Hematopoietic multipotent progenitor cell treated with erythropoietin and hydrocortisone succinate and interleukin-3 and kit ligand, for 17 days (in vitro differentiated cells): ENCODE measurements at regions not wholly inside any gene's neighbourhood (a gene's known extent, or its start where the extent isn't known, plus 50 kb on each side); places are given as distances from the start of the nearest gene placed in this dataset.

Experiments used
- DNase-seq: peaks from one replicate; pipeline ENCODE4 v3.0.0-alpha.2; 2015; ENCODE audit warnings: low spot score

DNA sequence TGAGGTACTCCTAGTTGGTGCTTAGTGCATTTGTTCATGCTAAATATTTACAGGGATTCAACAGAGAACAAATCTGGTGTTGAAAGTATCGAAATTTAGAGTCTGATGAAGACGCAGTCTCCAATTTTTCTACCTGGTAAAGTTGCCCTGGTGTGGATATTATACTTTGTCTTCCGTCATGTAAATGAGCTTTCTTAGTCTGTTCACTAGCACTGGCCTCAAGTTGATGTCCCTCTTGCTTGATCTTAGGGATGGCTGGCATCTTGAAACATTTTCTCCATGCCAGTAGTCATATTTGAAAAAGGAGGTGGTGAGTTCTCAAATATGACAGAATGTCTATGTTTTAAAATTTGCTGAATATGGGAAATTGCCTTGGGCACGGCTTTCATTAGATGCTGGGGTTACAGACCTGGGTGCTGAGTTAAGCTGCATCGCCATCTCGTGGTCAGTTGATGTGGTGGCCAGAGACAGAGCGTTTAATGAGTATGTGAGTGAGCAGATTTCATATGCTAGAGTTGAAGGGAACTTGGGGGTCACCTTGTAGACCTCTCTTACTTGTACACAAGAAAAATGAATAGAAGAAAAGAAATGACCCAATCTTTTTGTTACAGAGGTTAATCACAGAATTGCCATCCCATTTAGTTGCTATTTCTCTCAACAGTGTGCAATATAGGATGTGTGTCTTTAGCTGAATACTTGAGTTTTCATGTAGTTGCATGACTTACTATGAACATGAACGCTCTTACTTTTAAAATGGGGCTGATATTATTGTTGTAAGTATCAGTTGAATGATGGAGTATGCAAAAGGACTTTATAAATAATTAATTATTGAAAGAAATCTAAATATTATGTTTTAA is 172.8 kb upstream of the DCN start:
- no peak for DNase-seq

GRCh38 chr12:91353266-91353665 is 170.6 kb upstream of the DCN start:
- no peak for DNase-seq

- no peak for DNase-seq
Observed at GRCh38 chr12:91349476-91349875, 166.9 kb upstream of the DCN start.

GRCh38 chr12:91347481-91348214 is 165.0 kb upstream of the DCN start:
- no peak for DNase-seq

DNA sequence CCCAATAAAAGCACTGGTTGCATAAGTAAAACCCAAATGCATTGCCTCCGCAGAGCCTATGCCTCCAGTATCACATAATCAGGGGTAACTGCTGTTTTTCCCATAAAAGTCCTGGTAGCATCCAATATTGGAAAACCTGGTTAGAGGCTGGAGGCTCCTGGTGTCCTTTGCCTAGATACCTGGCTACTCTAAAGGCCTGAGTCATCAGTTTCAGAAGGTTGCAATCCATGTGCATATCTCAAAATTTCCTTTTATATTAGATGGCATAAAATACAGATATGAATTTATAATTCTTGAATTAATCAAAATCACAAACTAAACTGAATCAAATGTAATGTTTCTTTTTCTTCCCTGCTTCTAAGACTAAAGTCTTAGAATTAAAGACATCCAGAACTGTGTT is 164.2 kb upstream of the DCN start:
- DNase-seq = no peak

GRCh38 chr12:91344408-91344807 is 161.8 kb upstream of the DCN start:
- no peak for DNase-seq

GRCh38 chr12:91343010-91343409 is 160.4 kb upstream of the DCN start:
- no peak for DNase-seq

GRCh38 chr12:91339106-91339505 is 156.5 kb upstream of the DCN start:
- DNase-seq = no peak

DNA sequence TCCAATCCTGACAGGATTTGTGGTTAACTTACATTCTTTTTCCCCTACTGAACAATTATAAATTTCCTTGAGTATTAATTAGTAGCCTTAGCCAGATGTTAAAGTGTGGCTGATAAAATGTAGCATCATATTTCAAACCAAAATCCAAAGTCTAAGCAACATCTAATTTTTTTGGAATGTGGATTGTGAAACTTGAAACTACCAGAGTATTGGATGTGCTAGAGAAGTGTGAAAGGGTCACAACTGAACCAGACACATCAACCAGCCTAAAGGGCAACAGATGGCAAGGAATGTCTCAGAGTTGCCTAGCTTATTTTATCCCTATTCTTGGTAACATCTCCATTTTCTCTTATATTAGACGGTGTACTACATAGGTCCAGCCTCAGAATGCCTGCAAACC is 153.1 kb upstream of the DCN start:
- DNase-seq = no peak

GRCh38 chr12:91333966-91334365 is 151.3 kb upstream of the DCN start:
- no peak for DNase-seq

DNA sequence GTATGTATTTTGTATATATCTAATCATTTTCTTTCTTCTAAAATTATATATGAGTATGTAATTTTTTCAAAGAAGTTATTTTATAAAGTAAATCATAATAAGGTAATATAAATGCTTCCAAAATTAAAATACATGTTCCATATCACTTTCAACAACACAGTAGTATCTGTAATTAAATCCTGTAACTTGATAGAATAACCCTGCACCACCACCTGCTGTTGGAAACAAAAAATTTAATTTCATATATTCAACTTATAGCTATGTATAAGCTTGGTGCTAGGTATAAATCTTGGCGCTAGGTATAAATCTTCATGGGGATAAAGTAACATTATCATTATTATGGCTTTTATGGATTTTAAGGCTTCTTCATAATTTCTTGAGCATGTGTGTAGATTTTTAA is 149.7 kb upstream of the DCN start:
- DNase-seq = no peak

DNA sequence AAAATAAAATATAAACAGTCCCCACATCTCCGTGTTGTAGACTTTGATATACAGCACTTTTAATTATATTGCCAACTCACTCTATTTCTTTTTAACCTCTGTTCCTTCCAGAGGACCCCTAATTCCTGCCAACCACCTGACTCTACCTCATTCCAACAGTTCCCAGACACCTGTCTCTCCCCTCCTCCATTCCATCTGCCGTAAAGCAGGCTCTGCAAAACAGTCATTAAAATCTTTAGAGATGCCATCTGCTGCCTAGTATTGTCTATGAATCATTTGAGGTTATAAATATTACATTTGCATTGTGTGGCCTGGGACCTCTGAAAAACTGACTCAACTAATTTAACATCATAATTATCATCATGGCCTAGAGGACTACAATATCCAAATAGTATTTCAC is 148.8 kb upstream of the DCN start:
- no peak for DNase-seq

- DNase-seq = no peak
Observed at GRCh38 chr12:91328451-91328850, 145.8 kb upstream of the DCN start.

GRCh38 chr12:91327889-91328288 is 145.3 kb upstream of the DCN start:
- DNase-seq = no peak

DNA sequence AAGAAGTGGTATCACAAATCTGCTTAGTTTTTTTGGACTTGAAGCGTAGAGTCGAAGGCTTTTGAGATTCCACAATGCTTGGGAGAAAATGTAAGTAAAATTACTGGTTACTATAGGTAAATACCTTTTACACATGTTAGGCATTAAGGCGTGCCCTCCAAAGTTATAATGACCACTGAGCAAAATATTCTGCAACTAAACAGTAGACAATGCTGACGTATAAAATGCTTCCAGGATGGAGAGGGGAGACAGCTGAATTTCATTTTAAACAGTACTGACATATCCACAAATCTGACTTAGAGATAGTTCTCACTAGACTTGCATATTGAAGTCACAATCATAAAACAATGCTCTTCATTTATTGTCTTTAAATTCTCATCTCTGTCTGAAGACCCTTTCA is 144.5 kb upstream of the DCN start:
- no peak for DNase-seq

DNA sequence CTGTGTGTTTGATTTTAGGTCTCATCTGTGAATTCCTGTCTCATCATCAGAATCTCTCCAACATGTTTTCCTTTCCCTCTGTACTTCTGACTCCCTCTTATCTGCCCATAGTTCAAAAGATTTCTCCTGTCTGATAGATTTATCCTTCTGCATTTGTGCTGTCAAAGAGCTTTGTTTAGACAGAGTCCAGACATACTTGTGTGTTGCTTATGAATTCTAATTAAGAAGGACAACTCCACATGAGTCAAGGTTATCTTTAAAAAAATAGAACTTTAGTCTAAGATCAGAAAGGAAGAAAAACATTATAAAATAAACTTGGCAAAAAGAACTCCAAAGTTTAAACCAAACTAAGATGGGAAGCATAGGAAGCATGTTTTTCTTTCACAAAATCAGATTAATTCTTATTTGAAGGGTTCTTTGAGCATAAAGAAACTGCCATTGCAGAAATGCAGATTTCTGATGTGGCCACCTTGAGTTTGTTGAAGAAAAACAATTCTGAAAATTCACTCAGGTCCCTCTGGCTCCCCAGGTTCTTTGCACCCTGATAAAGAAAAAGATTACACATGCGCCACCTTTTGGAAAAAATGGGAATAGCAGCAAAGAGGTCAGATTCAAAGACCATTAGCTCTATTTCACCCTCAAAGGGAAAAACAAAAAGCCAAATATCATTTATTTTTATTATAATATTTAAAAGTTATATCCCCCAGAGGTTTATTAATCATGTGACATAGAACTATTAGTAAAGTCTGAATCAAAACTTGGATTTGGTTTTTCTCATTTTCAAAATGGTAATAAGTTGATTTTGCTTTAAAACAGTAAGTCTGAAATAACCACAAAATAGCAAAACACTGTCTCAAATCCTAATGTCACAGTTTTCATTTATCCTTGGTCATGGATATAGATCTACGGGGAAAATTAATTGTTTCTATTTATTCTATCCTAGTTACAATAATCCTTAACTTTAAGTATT is 143.7 kb upstream of the DCN start:
- peak; percentile 36 for DNase-seq

DNA sequence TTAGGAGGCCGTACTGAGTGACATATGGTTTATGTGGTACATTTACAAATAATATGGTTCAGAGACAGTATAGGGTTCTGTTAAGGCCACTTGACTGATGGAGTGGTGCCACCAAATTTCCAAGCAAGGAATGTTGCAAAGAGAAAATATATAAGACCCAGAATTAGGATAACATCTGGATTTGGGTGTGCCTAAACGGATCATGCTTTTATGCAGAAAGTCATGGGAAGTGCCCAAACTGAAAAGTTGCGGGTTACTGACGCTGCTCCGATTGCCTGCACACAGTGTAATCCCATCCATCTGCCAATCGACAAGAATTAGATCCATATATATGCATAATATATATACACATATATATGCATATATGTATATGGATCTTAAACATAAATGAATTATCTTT is 138.4 kb upstream of the DCN start:
- no peak for DNase-seq

DNA sequence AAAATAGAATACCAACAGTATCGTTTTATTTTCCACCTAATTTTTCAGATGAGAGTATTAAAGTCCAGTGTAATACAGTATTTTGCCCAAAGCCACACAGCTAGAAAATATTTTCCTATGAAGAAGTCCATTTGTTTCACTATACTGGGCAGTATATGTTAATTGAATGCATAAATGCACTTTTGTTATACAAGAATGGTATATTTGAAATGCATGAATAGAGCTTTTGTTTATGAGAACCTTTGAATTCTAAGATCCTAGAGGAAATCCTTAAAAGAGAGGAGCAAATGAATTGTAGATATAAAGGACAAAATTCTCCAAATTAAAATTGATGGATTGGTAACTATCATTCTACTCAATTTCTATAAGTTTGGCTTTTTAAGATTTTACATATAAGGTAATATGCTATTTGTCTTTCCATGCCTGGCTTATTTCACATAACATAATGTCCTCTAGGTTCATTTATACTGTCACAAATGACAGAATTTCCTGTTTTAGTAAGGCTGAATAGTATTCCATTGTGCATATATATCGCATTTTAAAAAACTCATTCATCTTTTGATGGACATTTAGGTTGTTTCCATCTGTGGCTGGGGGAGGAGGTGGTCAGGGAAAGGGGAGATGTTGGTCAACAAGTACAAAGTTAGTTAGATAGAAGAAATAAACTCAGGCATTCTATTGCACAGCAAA is 136.6 kb upstream of the DCN start:
- no peak for DNase-seq

GRCh38 chr12:91317306-91317705 is 134.7 kb upstream of the DCN start:
- no peak for DNase-seq

DNA sequence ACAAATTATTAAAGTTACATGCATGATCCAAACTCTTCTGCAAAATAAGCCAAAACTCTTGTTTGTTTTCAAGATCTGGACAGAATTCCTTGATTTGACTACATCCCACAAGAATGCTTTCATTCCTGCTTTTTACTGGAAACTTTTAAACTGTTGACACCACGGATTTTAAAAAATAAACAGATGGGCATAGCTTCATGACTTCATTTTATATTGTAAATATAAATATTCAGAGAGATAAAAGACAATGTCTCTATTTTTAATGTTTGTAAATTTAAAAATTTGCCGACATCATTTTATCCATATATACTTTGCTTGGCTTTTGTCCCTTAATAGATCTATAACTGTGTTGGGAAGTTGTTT is 134.3 kb upstream of the DCN start:
- no peak for DNase-seq

DNA sequence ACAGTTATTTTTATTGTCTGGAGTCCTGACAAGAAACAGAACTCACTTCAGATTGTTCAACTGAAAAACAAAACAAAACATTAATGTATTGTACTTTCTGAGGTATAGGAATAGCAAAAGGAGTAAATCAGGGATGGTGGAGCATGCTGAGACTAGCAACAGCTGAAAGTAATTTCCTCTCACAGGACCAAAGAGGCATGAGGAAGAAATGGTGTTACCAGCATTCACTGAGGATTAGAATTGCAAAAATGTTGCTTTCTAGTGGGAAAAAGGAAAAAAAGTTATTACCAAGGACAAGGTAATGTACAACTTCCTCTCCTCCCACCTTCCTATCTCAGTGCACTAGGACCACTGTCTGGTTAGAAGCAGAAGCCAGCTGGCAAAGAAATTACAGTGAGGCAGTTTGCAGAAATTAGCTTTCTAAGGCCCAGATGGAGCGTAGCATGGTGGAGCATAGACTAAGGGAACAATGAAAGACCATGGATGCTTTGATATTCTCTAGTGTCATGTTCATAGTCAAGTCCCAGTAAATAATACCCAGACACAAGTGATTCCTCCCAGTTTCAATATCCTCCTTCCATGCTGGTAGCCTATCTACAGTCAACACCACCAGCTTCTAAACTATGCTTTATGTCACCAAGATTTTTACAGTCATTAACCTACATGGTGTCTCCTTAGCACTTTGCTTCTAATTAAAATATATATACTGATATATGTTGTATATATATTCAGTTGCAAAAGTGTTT is 133.7 kb upstream of the DCN start:
- no peak for DNase-seq
